ACHN (cell line): ENCODE measurements at regions not wholly inside any gene's neighbourhood (a gene's known extent, or its start where the extent isn't known, plus 50 kb on each side); places are given as distances from the start of the nearest gene placed in this dataset.
"Not testable (repeated sequence)": the region's sequence is repeated elsewhere in the genome, so short reads cannot be mapped to it uniquely, and the experiment has no call there.

Experiments
- DNase-seq: peaks from one replicate; pipeline ENCODE4 v3.0.0-alpha.2; 2015
- in situ Hi-C: cut with HindIII; loops from 2 replicates; pipeline ENCODE4 v1.10.0; 2017; ENCODE audit warnings: low sequenced_read_pairs, low pct_ligation_motif_present, low pct_unique_long_range_greater_than_20kb

DNA sequence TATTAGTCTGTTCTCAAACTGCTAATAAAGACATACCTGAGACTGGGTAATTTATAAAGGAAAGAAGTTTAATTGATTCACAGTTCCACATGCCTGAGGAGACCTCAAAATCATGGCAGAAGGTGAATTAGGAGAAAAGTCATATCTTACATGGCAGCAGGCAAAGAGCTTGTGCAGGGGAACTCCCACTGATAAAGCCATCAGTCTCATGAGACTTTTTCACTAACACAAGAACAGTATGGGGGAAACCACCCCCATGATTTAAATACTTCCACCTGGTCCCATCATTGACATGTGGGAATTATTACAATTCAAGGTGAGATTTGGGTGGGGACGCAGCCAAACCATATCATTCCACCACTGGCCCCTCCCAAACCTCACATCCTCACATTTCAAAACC is 166.8 kb downstream of the TENT5A start:
- DNase-seq, in situ Hi-C loops: not testable (repeated sequence)

DNA sequence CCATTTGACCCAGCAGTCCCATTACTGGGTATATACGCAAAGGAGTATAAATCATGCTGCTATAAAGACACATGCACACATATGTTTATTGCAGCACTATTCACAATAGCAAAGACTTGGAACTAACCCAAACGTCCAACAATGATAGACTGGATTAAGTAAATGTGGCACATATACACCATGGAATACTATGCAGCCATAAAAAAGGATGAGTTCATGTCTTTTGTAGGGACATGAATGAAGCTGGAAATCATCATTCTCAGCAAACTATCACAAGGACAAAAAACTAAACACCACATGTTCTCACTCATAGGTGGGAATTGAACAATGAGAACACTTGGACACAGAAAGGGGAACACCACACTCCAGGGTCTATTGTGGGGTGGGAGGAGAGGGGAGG is 168.3 kb downstream of the TENT5A start:
- DNase-seq, in situ Hi-C loops: not testable (repeated sequence)

DNA sequence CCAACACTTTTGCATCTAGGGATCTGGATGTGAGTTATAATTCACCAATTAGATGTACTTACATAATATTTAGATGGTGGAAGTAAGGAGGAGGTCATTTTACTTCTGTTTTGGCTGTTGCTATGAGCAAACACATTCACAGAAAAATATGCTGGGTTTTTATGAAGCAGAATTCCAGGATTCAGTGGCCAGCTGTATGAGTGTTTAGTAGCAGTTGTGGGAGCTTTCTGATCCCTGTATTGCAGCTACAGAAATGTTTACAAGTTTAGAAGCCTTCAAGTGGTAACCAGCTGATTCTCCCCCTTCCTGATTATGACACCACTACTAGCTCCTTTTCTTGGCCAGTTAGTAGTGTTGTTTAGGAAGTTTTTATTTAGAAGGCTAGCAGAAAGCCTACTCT is 177.0 kb downstream of the TENT5A start:
- in situ Hi-C loops = no loop called here

DNA sequence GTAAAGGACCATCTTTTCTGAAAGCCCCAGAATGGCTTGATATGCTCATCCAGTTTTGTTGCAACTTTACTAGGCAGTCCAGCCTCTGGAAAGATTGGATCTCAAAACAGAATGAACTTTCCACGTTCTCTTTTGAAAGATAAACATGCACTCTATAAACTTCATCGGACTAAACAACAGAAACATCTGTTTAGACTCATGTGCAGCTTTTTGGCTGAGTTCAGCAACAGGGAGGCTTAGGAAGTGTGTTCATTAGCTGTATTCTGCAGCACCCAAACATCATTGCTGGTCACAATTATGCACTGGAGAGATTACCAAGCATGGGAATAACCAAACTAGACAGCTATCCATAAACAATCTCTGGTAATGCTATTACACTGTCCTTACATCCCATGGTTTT is 180.5 kb downstream of the TENT5A start:
- no peak for DNase-seq
- in situ Hi-C loops = no loop called here

More for the DNA sequence above, 177.0 kb downstream of the TENT5A start:
- no peak for DNase-seq

DNA sequence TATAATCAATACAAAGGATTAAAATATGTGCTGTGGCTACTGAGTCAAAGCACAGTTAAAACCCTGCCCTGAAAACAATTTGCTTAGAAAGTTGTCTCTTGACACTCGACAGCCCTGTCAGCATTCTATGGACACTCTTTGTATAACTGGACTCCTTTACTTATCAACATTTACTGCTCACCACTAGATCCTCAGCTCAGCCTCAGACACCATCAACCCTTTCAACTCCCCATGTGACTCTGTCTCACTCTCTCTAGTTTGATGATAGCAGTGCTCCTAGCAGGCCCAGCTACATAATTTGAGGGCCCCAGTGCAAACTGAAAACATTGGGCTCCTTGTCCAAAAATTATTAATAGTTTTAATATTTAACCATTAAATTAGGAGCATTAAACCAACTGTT is 181.8 kb downstream of the TENT5A start:
- no peak for DNase-seq
- in situ Hi-C loops = no loop called here

DNA sequence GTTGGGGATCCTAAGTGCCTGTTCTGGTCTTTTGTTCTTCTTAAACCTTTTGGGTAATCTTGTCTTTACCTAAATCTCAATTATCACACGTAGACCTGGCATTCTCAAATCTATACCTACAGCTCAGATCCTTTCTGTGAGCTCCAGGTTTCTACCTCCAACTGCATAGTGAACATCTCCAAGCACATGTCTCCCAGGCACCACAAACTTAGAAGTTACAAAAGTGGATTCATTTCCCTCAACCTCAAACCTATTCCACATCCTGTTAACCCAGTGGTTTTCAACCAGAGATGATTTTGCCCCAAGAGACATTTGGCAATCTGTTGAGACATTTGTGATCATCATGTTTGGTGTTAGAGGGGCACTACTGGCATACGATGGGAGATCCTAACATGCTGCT is 183.5 kb downstream of the TENT5A start:
- DNase-seq = no peak
- in situ Hi-C loops = no loop called here

DNA sequence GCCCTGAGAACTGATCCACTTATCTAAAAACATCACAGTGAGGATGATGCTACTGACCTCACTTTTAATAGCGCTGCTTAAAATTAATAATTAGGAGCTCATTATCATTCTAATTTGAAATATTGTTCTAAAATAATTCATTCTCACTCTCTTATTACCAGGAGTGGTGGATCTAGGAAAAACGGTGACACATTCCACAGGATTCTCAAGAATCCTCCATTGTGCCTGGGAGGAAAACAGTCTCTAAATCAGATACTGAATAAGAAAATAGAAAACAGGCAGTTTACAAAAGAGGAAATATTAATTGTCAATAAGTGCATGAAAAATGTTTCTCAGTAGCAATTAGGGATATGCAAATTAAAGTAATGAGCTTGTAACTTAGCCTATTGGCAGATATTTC is 187.4 kb downstream of the TENT5A start:
- DNase-seq = peak; percentile 16
- in situ Hi-C loops = no loop called here

DNA sequence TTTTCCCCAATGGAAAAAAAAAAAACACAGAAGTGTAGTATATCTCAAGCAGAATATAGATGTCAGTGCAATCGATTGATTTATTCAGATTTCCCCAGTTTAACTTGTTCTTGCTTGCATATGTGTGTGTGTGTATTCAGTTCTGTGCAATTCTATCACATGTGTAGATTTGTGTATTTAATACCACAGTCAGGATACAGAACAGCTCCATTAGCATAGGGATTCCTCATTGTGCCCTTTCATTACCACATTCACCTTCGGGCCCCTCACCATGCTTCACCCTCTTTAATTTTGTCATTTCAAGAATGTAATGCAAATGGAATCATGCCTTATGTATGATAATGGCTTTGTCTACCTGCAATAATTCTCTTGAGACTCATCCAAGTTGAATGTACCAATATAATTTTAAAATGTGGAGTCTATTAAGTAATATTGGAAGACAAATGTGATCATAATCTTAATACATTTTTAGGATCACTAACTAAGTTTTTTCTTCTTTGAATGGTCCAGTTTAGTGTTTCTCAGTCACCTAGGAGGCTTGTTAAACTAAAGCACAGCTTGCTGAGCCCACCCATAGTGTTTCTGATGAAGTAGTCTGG is 187.9 kb downstream of the TENT5A start:
- no peak for DNase-seq
- in situ Hi-C loops = no loop called here

DNA sequence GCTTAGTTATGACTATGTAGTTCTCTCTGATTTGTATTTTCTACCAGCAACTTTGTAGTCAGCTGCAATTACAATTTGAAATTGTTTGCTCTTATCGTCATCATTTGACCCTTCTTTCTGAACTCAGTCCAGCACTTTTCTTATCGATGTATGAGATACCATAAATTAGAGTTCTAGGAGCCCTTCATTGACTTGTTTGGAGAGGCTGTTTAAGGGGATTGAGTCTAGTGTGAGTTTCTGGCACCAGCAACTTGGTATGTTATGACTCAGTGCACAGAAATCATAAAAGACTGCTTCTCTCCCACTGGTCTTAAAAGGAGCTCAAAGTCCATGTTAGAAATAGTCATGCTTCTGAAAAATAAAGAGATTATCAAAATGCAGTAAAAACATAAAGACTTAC is 190.3 kb downstream of the TENT5A start:
- in situ Hi-C loops = no loop called here

DNA sequence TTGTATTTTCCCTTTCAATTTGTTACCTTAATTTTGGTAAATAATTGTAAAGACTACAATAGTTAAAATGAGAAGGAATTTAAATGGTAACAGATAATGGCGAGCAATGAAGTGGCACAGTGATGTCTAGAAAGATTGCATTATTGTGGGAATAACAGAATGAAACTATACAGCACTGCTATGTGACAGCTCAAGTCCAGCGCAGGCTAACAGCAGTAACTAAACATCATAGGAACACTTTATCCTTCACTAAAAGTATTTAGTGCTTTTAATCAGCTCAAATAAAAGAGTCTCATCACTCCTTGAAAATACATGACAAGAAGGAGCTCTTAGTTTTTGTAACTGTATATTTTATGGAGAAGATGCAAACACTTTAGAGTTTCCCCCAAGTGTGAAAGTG is 190.8 kb downstream of the TENT5A start:
- no peak for DNase-seq
- in situ Hi-C loops = no loop called here

More for the DNA sequence above, 190.3 kb downstream of the TENT5A start:
- peak; percentile 49 for DNase-seq

DNA sequence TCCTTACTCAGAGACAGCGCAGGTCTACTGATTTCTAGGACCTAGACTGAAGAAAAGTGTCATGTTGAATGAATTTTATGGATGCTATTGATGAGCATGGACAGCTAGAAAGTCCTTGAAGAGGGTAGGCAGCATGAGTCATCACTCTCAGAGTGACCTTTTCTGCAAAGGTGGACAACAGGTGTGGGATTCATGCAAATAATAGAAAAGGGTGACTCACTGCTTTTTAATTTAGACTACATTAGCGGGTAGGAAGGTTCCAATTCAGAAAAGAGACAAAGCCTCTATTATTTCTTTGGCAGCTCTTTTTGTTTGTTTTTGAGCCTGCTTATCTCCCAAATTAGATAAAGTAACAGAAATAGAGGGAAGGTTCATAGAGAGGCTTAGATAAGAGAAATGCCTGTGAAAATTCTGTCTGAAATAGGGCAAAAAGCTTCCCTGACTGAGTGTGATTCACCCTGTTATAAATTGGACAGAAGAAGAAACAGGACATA is 191.4 kb downstream of the TENT5A start:
- DNase-seq = no peak
- in situ Hi-C loops = no loop called here

DNA sequence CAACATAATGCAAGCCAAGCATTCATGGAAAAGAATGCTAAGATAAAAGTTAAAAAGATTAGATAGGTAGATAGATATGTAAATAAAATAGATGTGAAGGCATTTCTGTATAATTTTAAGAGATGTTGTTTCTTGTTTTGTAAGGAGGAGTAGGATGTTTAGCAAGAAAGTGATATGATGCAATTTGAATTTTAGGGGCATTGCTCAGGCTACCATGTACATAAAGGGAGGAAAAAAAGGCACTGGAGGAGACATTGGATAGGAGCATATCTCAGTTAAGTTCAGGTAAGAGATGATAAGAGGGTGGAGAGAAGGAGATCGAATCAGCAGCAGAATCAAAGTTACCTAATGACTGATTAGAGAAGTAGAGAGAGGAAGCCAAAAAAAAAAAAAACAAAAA is 194.7 kb downstream of the TENT5A start:
- in situ Hi-C loops = no loop called here
- no peak for DNase-seq

DNA sequence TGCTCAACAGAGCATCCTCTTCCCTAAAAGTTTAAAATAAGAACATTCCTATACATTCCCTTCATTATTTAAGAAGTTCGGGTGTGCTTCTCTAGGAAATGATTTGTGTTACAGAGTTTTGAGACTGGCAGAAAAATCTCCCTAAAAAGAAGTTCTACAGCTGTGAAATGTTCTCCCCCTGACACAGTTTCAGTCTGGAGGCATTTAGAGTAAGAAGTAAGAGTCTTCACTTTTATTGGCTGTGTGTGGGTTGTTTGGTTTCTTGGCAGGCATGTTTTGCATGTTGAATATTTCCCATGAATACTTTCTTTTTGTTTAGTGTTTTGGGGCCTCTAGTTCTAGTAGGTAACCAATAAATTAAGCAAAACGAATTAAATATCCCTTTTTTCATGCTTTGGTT is 195.9 kb downstream of the TENT5A start:
- in situ Hi-C loops = no loop called here
- DNase-seq = no peak

DNA sequence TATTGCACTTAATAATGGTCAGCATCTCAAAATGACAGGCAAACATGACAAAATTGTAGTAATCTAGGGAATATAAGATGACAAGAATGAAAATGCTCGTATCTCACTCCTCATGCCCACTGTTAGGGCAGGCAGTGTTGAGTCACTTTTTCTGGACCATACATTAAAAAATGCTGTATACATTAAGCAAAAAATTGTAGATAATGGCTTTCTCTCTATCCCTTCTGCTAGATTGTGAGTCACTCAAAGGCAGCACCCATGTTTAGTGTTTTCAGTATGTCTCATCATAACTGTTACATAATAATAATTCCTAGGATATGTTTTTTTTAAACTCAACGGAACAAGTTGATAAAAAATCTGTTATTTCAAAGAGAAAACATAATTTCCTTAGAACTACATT is 199.3 kb downstream of the TENT5A start:
- no peak for DNase-seq

DNA sequence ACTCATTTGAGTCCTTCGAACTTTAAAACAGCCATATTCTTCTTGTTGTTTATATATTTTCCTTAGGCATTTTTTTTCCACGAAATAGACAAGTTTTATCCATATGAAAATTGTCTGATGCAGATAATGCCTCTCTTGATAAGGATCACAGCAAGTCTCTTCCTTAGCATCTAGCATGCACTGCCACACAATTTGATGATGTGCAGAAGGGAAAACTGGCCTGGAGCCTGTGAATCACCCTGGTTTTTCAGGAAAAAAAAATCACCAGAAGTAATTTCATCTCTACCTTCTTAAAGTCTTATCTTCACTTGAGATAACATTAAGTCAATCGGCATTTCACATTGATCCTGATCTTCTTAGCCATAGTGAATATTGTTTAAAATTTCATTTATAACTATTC is 199.8 kb downstream of the TENT5A start:
- in situ Hi-C loops = no loop called here
- DNase-seq = no peak

More for the DNA sequence above, 199.3 kb downstream of the TENT5A start:
- in situ Hi-C loops = no loop called here

DNA sequence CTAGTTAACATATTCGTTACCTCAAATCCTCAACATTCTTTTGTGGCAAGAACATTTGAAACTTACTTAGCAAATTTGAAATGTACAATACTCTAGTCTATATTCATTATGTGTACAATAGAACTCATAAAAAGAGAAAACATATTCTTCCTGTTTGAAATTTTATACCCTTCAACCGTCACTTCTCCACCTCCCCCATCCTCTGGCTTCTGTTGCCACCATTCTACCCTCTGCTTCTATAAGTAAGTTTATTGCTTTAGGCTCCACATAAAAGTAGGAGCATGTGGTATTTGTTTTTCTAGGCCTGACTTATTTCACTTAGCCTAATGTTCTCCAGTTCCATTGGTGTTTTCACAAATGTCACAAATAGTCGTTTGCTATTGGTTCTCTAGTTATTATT is 205.3 kb downstream of the TENT5A start:
- in situ Hi-C loops = no loop called here
- no peak for DNase-seq

DNA sequence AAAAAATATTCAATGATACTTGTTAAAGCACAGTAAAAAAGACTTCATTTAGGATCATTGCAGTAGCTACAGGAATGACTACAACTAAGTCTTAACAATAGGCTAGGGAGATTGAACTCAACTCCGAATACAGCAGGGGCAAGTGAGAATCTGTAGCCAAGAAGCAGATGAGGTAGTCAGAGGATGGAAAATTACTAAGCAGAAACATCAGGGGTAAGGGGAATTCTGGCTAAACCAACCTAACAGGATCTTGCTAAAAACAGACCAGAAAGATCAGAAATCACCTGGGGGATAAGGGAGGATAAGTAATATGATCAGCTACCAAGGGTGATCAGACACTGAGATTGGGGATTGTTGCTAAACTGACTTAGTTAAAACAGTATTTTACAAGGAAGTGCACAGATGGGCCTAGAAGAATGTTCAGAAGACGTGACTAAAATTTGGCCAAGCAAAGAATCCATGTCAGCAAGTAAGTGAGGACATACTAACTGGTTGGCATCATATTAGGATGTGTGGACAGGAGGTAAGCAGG is 217.5 kb downstream of the TENT5A start:
- in situ Hi-C loops = no loop called here
- no peak for DNase-seq

DNA sequence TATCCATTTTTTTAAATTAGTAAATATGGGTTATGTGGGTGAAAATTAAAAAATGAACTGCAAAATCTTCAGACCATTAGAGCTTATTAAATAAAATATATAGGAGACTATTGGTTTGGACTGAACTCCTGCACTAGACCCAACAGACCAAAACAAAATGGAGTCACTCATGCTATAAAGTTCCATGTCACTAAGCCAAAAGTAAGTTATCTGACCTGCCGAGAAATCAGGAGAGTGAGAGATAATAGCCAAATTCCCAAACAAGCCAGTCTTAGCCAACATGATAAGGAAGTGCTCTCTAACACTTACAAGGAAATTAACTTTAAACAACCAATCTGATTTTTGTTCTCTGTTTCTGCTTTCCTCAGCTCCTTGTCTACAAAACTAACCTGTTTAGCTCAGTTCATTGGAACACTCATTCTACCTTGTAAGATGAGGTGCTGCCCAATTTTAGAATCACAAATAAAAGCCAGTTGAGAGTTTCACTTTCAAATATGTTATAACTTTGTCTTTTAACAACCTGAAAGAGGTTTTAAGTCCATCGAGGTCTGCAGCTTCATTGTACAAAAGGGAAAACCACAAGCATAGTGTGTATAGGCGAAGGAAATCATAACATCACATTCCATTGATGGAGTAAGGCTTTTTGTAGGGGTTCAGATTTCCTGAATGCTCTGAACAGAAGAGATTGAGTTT is 220.5 kb downstream of the TENT5A start:
- in situ Hi-C loops = no loop called here
- DNase-seq = no peak

DNA sequence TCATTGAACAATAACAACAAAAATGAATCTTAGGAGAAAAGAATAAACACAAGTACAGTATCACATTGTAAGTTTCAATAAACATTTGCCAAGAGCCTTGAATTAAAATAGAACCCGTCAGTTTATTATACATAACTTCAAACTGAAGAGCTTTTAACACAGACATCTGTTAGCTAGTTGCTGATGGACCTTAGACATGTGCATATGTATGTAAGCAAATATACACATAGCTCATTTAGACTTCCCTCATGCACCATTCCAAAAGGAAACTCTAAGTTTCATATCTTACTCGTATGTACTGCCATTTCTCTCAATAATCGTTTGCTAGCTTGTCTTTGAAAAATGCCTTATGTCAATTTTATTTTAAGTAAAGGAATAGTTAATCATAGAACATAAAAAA is 235.0 kb downstream of the TENT5A start:
- in situ Hi-C loops = no loop called here
- no peak for DNase-seq
